Nephron progenitor cell (in vitro differentiated cells): ENCODE measurements at regions not wholly inside any gene's neighbourhood (a gene's known extent, or its start where the extent isn't known, plus 50 kb on each side); places are given as distances from the start of the nearest gene placed in this dataset.

Experiments used
- DNase-seq: peaks from one replicate; pipeline ENCODE4 v3.0.0; 2021
- H3K27ac Mint-ChIP-seq: 2 replicates; pipeline ENCODE4 v1.8.0; 2021; ENCODE audit warnings: mild to moderate bottlenecking, moderate library complexity, mixed read lengths
- H3K27me3 Mint-ChIP-seq: 2 replicates; pipeline ENCODE4 v1.8.0; 2021; ENCODE audit warnings: mild to moderate bottlenecking, low read depth, mixed read lengths; ENCODE audit not compliant: poor library complexity
- H3K36me3 Mint-ChIP-seq: 2 replicates; pipeline ENCODE4 v1.8.0; 2021; ENCODE audit warnings: low read depth, mixed read lengths
- H3K4me1 Mint-ChIP-seq: 2 replicates; pipeline ENCODE4 v1.8.0; 2021; ENCODE audit warnings: mixed read lengths
- H3K4me3 Mint-ChIP-seq: 2 replicates; pipeline ENCODE4 v1.8.0; 2021; ENCODE audit warnings: mild to moderate bottlenecking, moderate library complexity, mixed read lengths
- H3K9me3 Mint-ChIP-seq: 2 replicates; pipeline ENCODE4 v1.8.0; 2021; ENCODE audit warnings: mild to moderate bottlenecking, moderate library complexity, mixed read lengths
- TF ChIP-seq, protein P1 (sequence below): fragments of 200-600 bp; sonication (generic); IDR thresholded peaks from 2 replicates; pipeline ENCODE4 v1.5.0; 2021; ENCODE audit warnings: antibody characterized with exemption

DNA sequence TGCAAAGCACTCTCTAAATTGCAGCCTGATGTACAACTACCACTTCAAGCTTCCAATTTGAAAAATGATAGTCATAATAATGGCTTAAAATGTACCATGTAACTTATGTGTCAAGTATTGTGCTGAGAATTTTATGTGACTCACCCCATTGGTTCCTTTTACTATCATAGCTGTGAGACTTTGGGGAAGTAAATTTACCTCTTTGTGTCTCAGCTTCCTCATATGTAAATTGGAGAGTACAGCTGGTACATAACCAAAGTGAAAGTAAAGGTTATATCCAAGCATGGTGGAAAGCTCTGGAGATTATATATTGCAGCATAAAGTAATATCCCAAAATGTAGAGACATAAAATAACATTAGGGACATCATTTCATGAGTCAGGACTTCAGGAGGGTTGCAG, 2200.4 kb upstream of the C9orf72 start:
- DNase-seq = no peak
- H3K4me3 Mint-ChIP-seq = no peak overlapping the region
- no peak overlapping the region for H3K27ac Mint-ChIP-seq
- no peaks in the 10 kb centered on the region for H3K9me3 Mint-ChIP-seq
- TF ChIP-seq, protein P1, sequence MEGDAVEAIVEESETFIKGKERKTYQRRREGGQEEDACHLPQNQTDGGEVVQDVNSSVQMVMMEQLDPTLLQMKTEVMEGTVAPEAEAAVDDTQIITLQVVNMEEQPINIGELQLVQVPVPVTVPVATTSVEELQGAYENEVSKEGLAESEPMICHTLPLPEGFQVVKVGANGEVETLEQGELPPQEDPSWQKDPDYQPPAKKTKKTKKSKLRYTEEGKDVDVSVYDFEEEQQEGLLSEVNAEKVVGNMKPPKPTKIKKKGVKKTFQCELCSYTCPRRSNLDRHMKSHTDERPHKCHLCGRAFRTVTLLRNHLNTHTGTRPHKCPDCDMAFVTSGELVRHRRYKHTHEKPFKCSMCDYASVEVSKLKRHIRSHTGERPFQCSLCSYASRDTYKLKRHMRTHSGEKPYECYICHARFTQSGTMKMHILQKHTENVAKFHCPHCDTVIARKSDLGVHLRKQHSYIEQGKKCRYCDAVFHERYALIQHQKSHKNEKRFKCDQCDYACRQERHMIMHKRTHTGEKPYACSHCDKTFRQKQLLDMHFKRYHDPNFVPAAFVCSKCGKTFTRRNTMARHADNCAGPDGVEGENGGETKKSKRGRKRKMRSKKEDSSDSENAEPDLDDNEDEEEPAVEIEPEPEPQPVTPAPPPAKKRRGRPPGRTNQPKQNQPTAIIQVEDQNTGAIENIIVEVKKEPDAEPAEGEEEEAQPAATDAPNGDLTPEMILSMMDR = no peak
- no peaks in the 10 kb centered on the region for H3K27me3 Mint-ChIP-seq
- no peaks in the 10 kb centered on the region for H3K36me3 Mint-ChIP-seq
- peaks cover 5% of the 10 kb centered on the region for H3K4me1 Mint-ChIP-seq

DNA sequence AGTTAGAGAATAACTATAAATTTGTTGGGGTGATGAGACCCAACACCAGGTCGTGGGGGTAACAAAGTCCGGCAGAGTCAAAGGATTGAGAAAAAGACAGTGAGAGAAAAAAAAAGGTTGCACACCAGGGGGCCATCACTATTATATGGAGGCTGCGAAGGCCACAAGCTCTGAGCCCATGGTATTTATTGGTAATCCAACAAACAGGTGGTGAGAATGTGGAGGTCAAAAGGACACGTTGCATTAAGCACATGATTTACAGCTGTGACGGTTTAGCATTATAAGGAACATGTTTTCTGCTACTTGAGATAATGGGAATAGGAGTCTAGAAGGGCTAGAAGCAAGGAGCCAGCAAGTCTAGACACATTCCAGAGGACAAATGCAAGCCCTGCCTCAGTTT, 2202.2 kb upstream of the C9orf72 start:
- peaks cover 5% of the 10 kb centered on the region for H3K4me1 Mint-ChIP-seq
- no peak overlapping the region for H3K27ac Mint-ChIP-seq
- no peaks in the 10 kb centered on the region for H3K36me3 Mint-ChIP-seq
- no peak overlapping the region for H3K4me3 Mint-ChIP-seq
- TF ChIP-seq, protein P1 = no peak
- H3K27me3 Mint-ChIP-seq = no peaks in the 10 kb centered on the region
- no peak for DNase-seq
- no peaks in the 10 kb centered on the region for H3K9me3 Mint-ChIP-seq

DNA sequence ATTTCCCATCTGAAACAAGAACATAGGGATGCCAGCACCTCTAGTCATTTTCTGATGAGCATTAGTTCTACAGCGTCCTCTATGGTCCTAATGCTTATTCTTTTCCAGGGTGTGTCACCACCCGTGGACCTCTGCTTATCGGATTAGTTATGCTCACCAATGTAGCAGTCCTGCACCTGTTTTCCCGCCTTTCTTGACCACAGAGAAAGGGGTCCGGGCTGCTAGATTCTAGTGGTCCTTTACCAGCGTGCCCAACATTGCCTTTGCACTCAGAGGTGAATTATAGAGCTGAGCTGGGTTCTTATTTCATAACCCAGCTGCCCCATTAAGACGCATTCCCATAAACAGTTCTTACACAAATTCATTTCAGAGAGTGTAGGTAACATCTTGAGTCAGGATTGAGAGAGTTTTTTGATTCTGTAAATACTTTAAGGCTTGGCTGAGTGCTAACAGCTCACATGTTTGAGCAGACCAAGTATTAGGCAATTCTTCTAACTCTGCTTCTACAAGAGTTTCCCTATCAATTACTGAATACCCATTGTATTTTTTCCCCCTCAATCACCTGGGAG, 2205.1 kb upstream of the C9orf72 start:
- Mint-ChIP-seq H3K4me3 (no peak overlapping the region), H3K27ac (no peak overlapping the region), H3K27me3 (no peaks in the 10 kb centered on the region), H3K36me3 (no peaks in the 10 kb centered on the region), H3K4me1 (peaks cover 5% of the 10 kb centered on the region), H3K9me3 (no peaks in the 10 kb centered on the region)
- DNase-seq = no peak
- TF ChIP-seq, protein P1 = no peak

DNA sequence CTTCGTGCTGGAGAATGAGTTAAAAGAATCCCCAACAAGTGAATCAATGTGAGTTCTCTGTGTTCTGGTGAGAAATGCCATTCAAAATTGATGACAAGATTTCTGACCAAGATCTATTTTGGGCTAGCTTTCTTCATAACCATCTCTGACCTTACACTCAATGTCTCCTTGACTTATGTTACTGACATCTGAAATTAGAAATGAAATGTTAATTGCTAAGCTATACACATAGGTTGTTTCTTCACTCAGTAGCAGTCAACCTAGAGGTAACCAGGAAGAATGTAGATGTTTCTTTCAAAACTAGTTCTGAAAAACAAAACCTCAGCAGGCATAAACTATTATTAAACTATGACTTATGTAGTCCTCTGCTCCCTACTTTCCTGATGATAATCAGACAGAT, 2220.7 kb upstream of the C9orf72 start:
- no peaks in the 10 kb centered on the region for H3K9me3 Mint-ChIP-seq
- H3K27ac Mint-ChIP-seq = no peak overlapping the region
- no peak for DNase-seq
- no peak overlapping the region for H3K4me3 Mint-ChIP-seq
- no peaks in the 10 kb centered on the region for H3K4me1 Mint-ChIP-seq
- TF ChIP-seq, protein P1 = no peak
- H3K27me3 Mint-ChIP-seq = no peaks in the 10 kb centered on the region
- H3K36me3 Mint-ChIP-seq = no peaks in the 10 kb centered on the region

DNA sequence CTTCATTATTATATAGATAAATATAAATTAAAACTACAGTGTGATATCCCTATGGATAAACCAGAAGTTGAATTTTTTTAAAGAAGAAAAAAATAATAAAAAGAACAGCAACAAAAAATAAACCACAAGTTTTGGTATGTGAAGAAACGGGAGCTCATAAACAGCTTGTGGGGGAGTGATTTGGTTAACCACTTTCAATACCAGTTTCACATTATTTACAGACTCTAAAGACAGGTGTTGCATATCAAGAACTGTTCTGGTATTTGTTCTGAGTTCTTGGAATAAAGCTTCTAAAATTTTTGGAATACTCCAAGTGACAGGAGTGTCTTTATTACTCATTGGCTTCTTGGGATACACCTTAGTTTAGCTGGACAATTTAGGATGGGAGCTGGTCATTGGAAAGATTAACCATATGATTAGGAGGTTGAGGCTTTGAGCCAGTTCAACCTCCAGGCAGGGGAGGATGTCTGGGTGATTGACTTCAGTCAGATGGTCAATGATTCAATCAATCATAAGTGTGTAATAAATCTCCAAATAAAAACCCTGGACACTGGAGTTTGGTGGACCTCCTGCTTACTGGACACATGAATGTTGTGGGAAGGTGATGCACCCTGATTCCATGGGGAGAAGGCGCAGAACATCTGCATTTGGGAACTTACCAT, 2223.1 kb upstream of the C9orf72 start:
- H3K36me3 Mint-ChIP-seq = no peaks in the 10 kb centered on the region
- H3K4me3 Mint-ChIP-seq = no peak overlapping the region
- H3K4me1 Mint-ChIP-seq = no peaks in the 10 kb centered on the region
- no peaks in the 10 kb centered on the region for H3K27me3 Mint-ChIP-seq
- H3K9me3 Mint-ChIP-seq = no peaks in the 10 kb centered on the region
- no peak for DNase-seq
- no peak overlapping the region for H3K27ac Mint-ChIP-seq
- TF ChIP-seq, protein P1 = no peak

DNA sequence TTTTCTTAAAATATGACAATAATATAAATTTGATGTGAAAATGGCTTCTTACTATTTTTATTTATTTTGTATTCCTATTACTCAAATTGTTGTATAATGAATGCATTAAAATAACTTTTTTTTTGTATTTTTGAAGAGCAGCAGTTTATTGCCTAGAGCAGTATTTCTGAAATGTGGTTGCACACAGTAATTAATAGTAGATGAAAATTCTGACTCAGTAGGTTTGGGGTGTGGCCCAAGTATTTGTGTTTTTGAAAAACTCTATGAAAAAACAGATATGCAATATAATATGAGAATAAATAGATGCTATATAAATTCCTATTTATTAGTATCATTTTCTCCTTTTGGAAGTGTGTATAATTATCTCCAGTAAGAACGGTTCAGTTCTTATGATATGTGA, 2225.3 kb upstream of the C9orf72 start:
- Mint-ChIP-seq H3K4me3 (no peak overlapping the region), H3K9me3 (no peaks in the 10 kb centered on the region), H3K27me3 (no peaks in the 10 kb centered on the region), H3K27ac (no peak overlapping the region), H3K36me3 (no peaks in the 10 kb centered on the region), H3K4me1 (no peaks in the 10 kb centered on the region)
- no peak for DNase-seq
- TF ChIP-seq, protein P1 = no peak
